Inflammatory macrophage (primary cell): ENCODE measurements at regions not wholly inside any gene's neighbourhood (a gene's known extent, or its start where the extent isn't known, plus 50 kb on each side); places are given as distances from the start of the nearest gene placed in this dataset.
"Not testable (repeated sequence)": the region's sequence is repeated elsewhere in the genome, so short reads cannot be mapped to it uniquely, and the experiment has no call there.

Experiments
- DNase-seq, 2 donors: peaks; one replicate each; pipeline ENCODE4 v3.0.0-alpha.2; 2020 to 2022

DNA sequence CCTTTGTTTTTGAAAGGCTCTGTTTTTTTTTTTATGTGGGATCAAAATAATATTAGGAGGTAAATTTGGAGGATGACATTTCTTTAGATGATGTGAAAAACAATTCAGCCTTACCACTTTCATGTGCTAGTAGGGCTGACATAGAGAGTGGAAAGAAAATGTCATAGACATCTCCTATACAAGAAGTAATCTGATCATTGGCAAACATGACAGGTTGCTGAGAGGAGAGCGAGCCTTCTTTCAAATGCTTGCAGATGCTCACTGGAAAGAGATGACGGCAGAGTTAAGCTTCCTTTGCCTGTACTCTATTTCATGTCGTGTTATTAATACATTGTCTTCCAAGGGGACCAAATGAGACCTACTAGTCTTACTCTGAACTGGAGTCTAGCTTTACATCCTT lies 160.1 kb upstream of the DAP start:
- no peak for DNase-seq

DNA sequence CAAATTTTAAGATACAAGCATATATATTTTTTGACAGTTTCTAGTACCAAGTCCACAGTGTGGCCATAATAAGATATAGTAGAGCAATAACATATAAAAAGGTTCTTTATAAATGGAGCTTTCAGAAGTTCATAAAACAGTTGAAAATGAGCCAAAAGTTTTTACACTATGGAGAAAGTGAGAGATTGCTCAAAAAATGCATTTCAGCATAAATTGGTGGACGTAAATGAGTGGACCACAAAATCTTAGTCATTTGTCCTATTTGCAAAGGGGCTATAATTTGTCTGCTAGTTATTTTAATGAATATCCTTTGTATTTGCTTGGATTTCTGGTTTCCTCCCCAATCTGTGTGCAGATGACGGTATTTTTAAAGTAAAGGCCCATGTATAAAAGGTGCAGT lies 159.4 kb upstream of the DAP start:
- DNase-seq, result no peak

DNA sequence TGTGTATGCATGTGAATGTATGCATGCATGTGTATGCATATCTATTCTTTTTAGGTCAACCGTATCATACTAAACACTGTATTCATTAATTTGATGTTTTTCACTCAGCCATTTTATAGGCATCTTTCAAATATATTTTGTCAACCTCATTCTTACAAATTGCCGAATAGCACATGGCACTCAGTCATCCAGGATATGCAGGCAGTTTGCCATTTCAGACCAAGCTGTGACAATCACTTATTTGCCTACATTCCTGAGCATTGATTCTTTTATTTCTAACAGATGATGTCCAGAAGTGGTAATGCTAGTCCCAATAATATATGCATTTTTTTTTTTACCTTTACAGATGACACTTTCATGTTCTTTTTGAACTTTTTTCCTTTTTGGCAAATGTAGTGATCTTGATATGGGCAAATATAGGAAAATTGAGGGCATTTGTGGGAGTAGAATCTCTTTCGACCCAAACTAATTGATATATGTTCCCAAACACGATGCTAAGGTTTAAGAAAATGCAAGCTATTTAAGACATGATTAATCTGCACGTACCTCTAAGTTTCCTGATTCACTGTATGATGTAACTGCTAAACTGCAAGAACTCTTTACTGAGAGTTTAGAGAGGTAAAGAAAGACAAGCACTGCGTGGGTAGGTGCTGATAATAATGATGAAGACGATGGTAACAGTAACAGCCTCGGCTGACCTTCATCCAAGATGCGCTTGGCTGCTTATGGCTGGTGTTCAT lies 153.9 kb upstream of the DAP start:
- DNase-seq, result no peak

DNA sequence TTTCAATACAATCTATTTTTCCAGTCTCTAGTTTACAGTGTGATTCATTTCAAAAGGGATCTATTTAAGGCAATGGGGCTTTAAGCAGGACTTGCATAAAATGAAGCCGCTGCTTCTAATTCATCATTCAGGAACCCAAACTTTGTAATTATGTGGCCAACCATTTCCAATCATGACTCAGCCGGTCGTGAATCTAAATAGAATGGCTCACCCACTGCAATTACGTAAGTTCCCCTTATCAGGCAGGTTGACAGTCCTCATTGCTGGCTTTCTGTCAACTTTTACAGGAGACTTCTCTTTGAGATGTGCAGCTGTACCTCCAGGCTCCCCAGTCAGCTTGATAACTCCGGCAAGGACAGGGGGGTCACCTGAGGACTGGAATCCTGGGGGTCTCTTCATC lies 152.8 kb upstream of the DAP start:
- DNase-seq, result peak; percentile 85 to 89

DNA sequence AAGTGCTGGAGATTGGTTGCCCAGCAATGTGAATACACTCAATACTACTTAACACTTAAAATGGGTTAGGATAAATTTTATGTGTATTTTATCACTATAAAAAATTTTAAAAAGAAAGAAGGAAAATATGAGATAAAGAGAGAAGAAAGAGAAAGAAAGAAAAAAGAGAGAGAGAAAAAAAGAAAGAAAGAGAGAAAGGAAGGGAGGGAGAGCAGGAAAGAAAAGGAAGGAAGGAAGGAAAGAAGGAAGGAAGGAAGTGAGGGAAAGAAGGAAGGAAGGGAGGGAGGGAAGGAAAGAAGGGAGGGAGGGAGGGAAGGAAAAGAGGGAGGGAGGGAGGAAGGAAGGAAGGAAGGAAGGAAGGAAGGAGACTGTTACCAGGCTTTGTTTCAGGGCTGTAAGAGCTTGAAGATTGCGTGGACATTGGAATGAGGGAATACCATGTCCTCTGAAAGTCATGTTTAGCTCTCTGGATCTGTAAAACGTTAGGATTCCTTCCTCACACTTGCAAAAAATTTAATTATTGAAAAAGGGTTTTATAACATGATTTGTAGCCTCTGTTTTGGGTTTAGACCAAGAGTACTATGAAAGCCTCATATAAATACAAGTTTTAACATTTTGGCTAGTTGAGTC lies 152.3 kb upstream of the DAP start:
- DNase-seq, result no peak

DNA sequence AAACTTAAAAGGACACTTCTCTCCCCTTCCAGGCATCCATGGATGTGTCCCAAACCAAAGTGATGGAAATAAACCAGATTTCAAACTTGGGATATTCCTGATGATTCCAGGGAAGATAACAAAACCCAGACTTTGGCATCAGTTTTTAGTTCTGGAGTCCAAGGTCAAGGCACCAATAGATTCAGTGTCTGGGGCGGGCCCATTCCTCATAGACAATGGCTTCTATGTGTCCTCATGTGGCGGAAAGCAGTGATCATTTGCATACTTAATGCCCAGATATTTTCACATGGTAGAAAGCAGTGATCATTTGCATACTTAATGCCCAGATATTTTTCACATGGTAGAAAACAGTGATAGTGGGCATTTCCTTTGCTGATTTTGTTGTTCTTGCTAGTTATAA lies 151.4 kb upstream of the DAP start:
- DNase-seq, result no peak

DNA sequence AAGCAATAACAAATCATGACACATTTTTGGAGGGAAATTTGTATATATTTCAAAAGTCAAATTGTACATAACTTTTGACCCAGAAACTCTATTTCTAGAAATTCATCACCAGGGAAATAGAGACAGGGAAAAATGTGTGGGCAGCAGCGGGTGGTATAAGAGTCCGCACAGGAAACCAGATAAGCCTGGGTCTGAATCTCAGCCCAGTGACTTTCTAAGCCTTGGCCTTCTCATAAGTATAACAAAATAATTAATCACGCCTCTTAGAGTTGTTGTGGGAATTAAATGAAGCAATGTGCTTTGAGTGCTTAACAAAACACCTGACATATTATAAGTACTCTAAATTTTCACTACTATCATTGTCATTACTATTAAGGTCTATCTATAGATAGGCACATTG lies 149.2 kb upstream of the DAP start:
- DNase-seq, result no peak

DNA sequence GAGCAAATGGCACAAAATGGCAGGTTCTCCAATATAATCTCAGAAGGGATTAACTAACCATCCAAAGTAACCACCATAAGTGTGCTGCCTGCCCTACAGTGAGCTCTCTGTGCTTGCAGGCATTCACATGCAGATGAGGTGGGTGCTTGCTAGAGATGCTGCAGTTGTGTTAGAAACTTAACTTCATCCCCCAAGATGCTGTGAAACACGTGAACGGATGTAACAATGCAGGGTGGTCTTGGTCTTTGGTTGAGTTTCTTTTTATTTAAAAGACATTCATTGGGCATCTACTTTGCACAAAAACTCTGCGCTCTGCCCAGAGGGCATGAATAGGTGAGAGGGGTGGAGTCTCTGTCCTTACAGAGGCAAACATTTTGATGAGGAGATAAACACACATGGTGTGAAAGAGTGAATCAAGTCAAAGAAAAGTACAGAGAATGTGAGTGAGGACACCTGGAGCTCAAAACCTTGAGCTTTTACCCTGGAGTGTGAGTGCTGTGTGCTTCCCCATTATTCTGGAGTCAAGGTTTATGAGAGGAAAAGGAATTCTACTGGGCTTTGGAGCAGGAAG lies 143.9 kb upstream of the DAP start:
- no peak for DNase-seq

DNA sequence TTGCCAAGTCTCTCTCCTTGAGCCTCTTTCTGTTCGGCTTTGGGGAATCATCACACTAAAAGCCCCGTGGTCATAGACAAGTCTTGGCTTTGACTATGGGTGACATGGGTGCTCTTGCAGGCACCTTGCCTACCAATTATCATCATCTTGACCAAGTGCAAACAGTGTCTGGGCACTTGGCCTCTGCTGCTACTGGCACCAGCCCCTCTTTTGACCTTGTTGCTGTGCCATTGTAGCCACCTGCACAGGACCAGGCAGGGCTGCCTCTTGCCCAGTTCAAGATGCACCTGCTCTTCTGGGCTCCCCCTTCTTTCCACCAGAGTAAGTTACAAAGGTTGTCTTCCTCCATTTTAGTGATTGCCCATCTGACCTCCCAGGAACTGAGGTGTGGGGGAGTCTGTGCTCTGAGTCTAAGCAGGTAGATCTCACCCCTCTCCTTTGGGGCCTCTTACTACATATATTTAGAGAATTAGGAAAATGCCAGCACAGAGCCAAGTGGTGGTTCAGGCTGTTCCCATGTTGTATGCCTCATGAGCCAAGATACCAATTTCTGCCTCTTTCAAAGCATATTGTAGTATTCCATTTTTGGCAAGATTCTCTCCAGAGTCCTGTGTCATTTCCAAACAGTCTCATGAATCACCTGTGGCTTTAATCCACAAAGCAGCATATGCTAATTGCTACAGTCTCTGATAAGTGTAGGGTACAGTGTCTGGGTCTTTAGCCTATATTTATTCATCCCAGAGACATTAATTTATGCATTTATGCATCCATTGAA lies 142.9 kb upstream of the DAP start:
- DNase-seq, result no peak

DNA sequence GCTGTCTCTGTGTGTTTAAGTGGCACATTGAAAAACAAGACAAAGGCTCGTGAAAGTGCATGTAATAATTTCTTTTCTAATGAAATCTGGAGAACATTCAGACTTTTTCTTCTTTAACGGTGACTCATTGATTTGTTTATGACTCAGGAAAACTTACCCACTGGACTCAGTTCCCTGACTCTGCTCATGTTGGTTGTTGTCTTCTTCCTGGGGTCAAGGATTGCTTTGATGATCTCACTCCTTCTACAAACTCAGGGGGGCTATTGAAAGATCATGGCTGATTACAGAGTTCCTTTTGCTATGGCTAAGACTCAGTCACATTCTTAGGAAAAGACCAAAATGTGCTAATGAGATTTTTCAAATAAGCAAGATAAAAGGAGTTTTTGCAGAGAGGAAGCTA lies 141.1 kb upstream of the DAP start:
- no peak for DNase-seq

DNA sequence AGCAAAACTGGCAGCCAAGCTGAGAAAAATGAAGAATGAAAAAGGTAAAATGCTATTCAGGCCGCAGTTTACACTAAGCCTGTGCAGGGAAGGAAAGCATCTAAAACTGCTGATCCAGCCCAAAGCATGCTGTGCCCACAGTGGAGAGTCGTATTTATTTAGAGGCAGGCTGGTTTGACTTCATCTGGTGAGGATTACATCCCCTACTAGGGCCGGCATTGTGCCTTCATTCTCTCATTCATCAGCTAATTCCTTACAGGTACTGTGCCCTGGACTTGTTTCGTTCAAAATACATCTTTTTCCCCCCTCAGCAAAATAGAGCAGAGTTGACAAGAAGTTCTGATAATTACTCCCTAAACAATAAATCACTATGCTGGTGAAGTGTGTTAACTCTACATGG lies 137.5 kb upstream of the DAP start:
- DNase-seq, result no peak

DNA sequence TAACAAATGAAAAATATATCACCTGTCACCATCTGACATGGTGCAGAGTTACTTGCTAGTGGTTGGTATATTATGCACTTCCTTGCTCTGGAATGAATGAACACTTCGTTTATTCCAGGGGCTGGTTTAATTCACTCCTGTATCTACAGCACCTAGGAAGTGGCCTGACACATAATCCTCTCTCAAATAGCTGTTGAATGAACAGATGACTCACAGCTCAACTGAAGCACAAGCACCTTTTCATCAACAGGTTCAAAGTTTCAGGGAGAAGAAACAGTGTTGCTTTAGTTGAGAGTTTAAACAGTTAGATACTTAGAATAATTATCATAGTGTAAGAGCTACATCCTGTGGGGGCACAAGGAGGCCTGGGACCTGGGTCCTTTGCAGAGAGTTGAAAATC lies 135.0 kb upstream of the DAP start:
- DNase-seq, result no peak

DNA sequence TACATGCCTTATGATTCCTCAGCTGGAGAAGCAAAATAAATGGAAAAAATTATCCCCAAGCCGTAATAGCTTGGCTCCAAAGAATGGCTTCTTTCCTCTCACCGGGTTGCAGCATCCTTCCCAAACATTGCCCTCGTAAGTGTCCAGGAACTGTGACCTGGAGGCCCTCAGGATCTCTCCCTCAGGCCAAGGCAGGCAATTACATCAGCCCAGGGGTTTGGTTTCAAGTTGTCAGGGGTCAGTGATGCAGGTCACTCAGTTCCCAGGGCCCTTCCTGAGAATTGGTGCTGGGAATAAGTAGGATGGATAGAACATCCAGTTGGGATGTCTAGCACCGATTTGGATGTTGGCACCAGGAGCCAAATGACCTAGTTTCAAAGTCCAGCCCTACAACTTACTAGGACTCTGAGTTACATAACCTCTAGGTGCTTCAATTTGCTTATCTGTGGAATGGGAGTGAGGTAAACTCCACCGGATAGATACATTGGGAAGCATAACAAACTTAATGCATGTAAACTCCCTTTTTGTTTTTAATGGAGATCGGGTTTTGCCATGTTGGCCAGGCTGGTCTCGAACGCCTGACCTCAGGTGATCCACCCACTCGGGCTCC lies 133.5 kb upstream of the DAP start:
- DNase-seq, result no peak

DNA sequence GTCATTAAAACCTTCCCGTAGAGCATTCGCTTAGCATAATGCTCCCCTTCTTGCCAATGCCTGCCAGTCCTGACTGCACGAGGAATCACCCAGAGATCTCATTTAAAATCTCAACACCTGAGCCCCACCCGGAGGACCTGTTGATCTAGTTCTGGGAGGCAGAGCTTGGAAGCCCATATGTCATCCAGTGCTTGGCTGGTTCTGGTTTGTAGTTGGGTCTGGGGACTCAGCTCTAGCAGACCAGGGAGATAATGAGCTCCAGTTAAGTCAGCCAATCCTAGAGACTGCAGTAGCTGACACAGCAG lies 131.8 kb upstream of the DAP start:
- no peak for DNase-seq

DNA sequence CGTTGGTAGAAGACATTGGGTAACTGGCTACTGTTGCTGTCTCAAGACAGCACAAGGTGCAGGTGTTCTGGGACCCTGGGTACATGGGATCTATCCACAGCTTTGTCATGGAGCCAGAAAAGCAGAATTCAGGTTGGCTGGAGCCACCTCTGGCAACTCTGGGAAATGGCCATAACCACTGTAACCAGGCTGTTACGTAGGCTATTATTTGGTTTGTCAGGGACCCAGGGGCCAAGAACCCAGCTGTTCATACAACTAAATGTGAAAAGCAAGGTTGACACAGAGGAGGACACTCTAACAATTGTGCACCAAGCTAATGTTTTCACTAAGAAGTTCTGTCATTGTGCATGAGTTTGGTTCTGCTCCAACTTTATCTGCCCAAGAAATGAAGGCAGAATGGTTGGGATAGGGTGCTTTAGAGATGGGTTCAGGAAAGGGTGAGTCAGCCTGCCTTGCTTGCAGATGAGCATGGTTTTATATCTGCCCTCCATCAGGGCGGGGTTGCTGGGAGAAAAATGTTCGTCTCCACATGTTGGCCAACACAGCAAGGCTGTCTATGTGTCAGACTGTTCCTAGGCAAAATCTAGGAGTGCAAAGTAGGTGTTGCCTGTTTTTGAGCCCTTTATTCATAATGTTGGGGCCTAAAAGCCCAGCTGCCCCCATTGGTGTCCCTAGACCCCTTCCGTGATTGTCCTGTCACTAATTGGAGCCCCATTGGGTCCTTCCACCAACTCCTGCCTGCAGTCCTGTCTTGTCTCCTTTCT lies 131.3 kb upstream of the DAP start:
- no peak for DNase-seq

DNA sequence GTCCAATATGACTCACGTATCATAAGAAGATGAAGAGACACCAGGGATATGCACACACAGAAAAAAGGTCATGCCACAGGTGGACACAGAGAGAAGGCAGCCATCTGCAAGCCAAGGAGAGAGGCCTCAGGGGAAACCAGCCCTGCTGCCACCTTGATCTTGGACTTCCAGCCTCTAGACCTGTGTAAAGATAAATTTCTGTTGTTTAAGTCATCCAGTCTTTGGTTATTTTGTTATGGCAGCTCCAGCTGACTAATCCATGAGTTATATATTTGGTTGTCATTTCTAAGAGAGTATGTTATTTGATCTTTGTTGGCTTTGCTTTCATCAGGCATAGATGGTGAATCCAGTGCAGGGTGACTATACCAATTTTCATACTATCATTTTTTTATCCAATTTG lies 130.2 kb upstream of the DAP start:
- DNase-seq, result no peak

DNA sequence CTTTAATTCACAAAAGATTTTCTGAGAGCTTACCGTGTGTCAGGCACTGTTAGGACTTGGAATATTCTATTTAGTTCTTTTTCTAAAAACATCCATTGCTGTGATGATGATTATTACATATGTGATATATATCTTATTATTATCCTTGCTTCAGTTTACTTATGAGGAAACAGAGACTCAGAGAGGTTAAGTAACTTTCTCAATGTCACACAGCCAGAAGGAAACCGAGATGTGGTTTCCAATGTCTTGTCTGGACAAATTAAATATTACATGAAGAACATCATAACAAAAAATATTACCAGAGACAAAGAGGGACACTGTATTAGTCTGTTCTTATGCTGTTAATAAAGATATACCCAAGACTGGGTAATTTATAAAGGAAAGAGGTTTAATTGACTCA lies 125.5 kb upstream of the DAP start:
- DNase-seq, result no peak

DNA sequence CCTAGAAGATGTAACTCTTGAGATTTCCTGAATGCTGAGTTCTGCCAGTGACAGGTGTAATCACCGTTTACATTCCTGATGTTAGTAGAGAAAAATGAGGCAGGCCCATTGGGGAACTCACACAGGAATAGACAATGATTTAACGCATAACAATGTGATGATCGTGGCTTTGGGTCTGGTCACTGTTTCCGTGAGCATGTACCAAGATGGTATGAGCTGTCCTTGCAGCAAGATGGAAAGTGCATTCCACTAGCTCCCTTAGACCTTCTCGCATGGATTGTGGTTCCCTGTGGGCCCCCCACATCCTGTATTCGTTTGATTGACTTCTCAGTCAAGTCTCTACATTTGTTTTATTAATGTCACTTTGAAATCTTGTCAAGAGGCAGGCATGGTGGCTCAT lies 124.0 kb upstream of the DAP start:
- no peak for DNase-seq

DNA sequence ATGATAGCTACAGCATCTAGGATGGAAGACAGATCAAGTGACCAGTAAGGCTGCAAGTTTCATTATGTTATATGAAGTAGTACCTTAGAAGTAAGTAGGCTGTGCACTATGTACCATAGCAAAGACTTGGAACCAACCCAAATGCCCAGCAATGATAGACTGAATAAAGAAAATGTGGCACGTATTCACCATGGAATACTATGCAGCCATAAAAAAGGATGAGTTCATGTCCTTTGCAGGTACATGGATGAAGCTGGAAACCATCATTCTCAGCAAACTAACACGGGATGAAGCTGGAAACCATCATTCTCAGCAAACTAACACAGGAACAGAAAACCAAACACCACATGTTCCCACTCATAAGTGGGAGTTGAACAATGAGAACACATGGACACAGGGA lies 122.9 kb upstream of the DAP start:
- not testable (repeated sequence) for DNase-seq

DNA sequence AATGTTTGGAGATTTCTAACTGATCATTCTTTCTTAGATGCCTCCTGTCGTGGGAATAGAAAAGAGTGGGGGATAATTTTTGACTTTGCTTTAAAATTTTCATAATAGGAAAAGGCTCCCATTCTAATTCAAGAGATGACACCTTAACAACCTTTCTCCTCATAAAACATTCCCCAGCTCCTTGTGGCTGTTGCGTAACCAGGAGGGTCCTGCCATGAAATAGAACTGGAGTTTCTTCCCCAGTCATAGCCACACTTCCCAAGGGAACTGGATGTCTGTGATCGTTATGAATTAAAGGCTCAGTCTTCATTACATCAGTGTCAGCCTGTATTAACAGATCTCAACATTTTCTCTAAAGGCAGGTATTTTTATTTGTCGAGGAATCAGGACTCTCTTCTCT lies 119.9 kb upstream of the DAP start:
- no peak for DNase-seq

DNA sequence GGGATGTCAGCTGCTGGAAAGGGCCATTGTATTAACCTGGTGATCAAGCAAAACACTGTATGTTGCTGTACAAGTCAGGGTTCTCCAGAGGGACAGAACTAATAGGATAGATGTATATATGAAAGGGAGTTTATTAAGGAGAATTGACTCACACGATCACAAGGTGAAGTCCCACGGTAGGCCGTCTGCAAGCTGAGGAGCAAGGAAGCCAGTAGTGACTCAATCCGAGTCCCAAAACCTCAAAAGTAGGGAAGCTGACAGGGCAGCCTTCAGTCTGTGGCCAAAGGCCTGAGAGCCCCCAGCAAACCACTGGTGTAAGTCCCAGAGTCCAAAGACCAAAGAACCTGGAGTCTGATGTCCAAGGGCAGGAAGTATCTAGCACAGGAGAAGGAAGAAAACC lies 116.0 kb upstream of the DAP start:
- peak; percentile 23 to 61 for DNase-seq

DNA sequence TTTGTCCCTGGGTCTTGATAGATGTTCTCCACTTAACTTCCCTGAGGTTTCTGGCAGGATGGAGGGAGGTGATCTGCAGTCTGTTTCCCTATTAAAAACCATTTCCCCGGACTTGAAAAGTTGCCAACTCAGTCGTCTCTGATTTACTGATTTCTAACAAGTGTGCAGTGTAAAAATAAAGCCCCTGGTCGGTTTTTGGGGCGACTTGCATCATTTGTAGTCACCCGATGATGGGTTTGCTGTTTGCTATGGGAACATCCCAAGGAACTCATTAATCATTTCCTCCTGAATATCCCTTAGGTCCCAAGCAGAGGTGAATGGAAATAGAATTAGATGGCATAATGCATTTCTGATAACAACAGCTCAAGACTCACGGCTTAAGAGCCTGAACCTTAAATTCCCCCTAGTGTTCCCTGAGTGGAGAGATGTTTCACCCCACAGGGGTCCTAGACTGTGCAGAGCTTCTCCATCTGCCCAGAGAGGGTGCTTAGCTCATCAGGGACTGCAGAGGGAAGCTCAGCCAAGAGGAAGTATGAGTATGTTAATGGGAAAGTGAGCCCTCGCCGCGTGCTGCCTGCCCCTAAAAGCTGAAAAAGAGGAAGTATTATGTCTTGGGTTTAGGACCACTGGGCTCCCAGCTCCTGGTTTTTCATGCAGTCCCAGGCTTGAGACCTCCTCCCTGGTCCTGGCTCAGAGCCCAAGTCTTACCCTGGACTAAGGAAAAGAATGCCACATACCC lies 115.1 kb upstream of the DAP start:
- DNase-seq, result peak; percentile 69 to 73
